WERI-Rb-1 (cell line): ENCODE measurements at regions not wholly inside any gene's neighbourhood (a gene's known extent, or its start where the extent isn't known, plus 50 kb on each side); places are given as distances from the start of the nearest gene placed in this dataset.

ENCODE experiments used
- DNase-seq: peaks from one replicate; pipeline ENCODE4 v3.0.0-alpha.2; 2020
- H3K27ac ChIP-seq: fragments of 250-450 bp; sonication (Bioruptor Pico); 2 replicates; pipeline ENCODE4 v1.5.1; 2020; ENCODE audit warnings: mild to moderate bottlenecking, moderate library complexity
- H3K27me3 ChIP-seq: fragments of 250-450 bp; sonication (Bioruptor Pico); 2 replicates; pipeline ENCODE4 v1.5.1; 2021; ENCODE audit warnings: mild to moderate bottlenecking, low read depth, moderate library complexity; ENCODE audit not compliant: insufficient read depth, severe bottlenecking
- H3K36me3 ChIP-seq: fragments of 250-450 bp; sonication (Bioruptor Pico); 2 replicates; pipeline ENCODE4 v1.5.1; 2020; ENCODE audit warnings: mild to moderate bottlenecking, moderate library complexity
- H3K4me3 ChIP-seq: 2 replicates; pipeline ENCODE4 v1.5.1; 2011; ENCODE audit warnings: low read depth, mild to moderate bottlenecking, control low read depth, low read length
- H3K9me3 ChIP-seq: fragments of 250-450 bp; sonication (Bioruptor Pico); 2 replicates; pipeline ENCODE4 v1.5.1; 2021; ENCODE audit warnings: mild to moderate bottlenecking, moderate library complexity; ENCODE audit not compliant: severe bottlenecking
- TF ChIP-seq, protein P1 (sequence below): IDR thresholded peaks from 2 replicates; pipeline ENCODE4 v1.5.1; 2011; ENCODE audit warnings: low read depth, mild to moderate bottlenecking, control low read depth, inconsistent platforms, low read length

DNA sequence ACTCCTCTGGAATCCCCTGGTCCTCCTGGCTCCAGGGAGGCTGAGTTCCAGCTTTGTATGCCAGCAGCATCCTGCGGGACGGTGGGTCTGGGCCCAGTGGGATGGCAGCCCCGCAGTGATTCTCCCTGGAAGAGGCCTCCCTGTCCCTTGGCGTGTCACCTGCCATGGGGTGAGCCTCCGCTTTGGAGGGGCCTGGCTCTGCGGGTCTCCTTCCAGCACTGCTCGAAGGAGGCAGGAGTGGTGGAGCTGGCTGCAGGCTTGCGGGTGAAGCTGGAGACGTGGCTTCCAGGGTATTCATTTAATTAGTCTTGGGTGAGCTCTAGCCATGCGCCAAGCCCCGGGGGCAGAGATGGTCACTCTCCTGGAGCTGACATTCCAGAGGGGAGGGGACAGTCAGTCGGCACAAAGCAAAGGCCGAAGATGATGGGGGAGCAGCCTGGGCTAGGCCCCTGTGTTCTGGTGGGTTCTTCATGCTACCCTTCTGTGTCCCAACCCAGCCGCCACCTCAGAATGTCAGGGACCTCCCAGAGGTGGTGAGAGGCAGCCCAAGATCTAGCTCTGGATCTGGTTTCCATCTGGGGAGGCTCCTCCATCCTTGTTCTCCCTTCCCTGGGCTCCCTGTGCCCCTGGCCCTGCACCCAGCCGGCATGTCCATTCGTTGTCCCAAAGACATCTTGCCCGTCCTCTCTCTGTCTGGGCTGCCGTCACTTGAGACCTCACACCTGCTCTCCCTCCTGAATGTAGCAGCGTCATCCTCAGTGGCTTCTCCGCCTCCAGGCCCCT is 1332.5 kb downstream of the BRD1 start:
- no peak overlapping the region for H3K4me3 ChIP-seq
- TF ChIP-seq, protein P1, sequence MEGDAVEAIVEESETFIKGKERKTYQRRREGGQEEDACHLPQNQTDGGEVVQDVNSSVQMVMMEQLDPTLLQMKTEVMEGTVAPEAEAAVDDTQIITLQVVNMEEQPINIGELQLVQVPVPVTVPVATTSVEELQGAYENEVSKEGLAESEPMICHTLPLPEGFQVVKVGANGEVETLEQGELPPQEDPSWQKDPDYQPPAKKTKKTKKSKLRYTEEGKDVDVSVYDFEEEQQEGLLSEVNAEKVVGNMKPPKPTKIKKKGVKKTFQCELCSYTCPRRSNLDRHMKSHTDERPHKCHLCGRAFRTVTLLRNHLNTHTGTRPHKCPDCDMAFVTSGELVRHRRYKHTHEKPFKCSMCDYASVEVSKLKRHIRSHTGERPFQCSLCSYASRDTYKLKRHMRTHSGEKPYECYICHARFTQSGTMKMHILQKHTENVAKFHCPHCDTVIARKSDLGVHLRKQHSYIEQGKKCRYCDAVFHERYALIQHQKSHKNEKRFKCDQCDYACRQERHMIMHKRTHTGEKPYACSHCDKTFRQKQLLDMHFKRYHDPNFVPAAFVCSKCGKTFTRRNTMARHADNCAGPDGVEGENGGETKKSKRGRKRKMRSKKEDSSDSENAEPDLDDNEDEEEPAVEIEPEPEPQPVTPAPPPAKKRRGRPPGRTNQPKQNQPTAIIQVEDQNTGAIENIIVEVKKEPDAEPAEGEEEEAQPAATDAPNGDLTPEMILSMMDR, result no peak
- no peak overlapping the region for H3K27ac ChIP-seq
- H3K36me3 ChIP-seq, result no peaks in the 10 kb centered on the region
- H3K27me3 ChIP-seq, result no peaks in the 10 kb centered on the region
- no peaks in the 10 kb centered on the region for H3K9me3 ChIP-seq
- DNase-seq, result no peak

DNA sequence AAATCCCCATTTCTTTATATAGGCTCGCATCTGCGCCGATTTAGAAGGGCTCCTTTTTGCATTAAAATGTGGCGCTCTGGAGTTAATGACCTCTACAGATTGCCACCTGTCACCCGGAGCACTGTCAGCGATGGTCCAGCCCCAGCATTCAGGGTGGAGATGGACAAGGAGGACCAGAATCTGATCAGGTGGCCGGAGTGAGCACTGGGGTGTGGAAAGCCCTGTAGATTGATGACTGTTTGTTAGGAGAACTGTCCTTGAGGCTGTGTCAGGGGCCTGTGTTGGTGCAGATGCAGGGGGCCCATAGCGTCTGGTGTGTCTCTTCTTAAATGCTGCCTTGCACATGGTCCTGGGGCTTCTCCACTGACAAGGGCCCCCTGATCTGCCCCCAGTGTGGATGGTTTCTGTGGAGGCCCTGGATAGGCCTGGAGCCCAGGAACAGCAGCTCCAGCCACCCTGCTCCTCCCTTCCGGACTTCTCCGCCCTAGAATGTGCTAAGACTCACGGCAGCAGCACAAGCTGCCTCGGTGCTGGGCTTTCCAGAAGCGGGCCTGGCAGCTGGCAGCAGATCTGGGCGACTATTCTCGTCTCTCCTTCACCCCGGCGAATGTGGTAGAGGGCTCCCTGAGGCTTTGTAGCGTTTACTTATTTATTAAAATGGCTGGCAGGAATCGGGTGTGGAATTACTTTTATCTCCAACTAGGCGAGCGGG is 1333.3 kb downstream of the BRD1 start:
- H3K27ac ChIP-seq, result no peak overlapping the region

DNA sequence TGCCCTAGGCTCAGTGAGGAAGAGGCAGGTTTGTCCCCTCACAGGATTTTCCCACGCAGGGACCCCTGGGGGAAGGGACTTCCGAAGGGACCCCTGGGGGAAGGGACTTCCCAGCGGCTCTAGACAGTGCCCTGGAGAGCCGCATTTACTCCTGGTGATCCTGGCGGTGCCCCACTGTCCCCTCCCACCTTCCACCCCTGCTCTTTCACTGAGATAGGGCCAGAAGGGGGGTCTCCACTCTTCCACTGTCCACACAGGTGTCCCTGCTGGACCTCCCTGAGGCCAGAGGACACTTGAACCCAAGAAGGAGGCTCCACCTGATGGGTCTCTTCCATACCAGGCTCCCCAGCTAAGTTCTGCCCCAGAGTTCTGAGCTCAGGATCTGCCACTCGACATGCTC is 1333.9 kb downstream of the BRD1 start:
- TF ChIP-seq, protein P1, result no peak
- no peaks in the 10 kb centered on the region for H3K27me3 ChIP-seq
- H3K9me3 ChIP-seq, result no peaks in the 10 kb centered on the region
- H3K36me3 ChIP-seq, result no peaks in the 10 kb centered on the region
- no peak overlapping the region for H3K4me3 ChIP-seq
- DNase-seq, result no peak
- no peak overlapping the region for H3K27ac ChIP-seq

More for the DNA sequence above, 1333.3 kb downstream of the BRD1 start:
- TF ChIP-seq, protein P1, result no peak
- Histone ChIP-seq H3K36me3 (no peaks in the 10 kb centered on the region), H3K9me3 (no peaks in the 10 kb centered on the region), H3K4me3 (no peak overlapping the region), H3K27me3 (no peaks in the 10 kb centered on the region)
- no peak for DNase-seq

DNA sequence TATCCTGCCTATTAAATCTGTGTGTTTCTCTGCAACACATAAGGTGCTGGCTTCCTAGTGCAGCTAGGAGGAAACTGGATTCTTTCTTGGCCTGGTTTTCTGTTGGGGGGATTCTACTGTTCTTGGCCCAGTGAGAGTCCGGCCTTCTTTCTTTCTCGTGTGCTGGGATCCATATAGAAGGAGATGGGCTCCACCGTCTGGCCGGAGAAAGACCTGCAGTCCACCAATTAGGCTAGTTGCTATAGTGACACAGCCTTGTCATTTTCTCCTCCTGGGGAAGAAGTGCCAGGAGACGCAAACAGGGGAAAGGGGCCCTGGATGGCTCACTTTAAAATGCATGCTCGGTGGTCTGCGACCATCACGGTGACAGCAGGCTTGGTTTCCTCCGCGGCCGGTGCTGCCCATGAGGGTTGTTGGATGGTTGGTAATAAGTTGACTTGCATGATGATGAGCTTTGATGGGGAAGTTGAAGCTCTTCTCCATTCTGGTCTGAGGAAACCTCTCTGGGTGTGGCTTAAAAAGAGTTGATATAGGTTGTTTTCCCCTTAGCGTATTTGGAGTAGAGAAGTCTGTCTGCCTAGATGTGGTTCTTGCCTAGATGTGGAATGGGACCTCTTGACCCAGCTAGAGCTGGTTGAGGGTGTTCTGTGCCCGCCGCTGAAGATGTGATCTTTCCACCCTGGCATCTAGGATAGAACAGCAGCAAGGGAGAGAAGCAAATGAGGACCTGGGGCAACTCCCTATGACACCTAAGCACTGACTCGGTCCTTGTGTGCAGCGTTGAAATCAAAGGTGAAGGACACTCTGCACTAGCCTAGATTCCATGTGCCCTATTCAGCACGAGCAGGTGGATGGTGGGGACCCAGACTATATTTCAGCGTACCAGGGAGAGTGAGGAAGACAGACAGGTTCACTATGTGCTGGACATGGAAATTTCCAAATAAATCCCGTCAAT is 1335.0 kb downstream of the BRD1 start:
- H3K4me3 ChIP-seq, result no peak overlapping the region
- TF ChIP-seq, protein P1, result peak; percentile 86
- no peaks in the 10 kb centered on the region for H3K9me3 ChIP-seq
- H3K27ac ChIP-seq, result no peak overlapping the region
- peak; percentile 80 for DNase-seq
- no peaks in the 10 kb centered on the region for H3K36me3 ChIP-seq
- no peaks in the 10 kb centered on the region for H3K27me3 ChIP-seq

DNA sequence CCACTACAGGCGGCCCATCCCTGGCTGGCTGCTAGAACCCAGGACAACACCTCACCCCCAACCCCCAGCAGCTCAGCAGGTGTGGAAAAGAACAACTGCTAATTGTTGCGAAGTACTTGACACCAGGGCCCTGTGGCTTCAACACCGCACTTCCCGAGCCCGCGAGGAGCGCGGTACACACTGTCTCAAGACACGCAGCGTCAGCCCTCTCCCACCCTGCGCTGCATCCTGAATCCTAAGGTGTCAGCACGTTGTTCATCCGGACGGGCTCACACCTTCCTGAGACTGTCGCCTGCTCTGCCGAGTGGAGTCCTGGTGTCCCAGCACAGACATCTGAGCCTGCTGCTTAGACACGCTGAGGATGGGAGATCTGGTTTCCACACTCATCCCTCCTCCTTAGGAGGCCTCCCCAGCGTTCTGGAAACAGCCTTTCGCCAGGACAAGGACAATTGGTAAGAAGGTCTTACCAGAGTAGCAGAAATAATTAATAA is 1336.2 kb downstream of the BRD1 start:
- H3K27ac ChIP-seq, result no peak overlapping the region

More for the DNA sequence above, 1336.2 kb downstream of the BRD1 start:
- no peak overlapping the region for H3K4me3 ChIP-seq
- H3K9me3 ChIP-seq, result no peaks in the 10 kb centered on the region
- no peaks in the 10 kb centered on the region for H3K27me3 ChIP-seq
- no peak for DNase-seq
- H3K36me3 ChIP-seq, result no peaks in the 10 kb centered on the region
- TF ChIP-seq, protein P1, result no peak
